ENCODE measurements at regions not wholly inside any gene's neighbourhood (a gene's known extent, or its start where the extent isn't known, plus 50 kb on each side); places are given as distances from the start of the nearest gene placed in this dataset.

DNA sequence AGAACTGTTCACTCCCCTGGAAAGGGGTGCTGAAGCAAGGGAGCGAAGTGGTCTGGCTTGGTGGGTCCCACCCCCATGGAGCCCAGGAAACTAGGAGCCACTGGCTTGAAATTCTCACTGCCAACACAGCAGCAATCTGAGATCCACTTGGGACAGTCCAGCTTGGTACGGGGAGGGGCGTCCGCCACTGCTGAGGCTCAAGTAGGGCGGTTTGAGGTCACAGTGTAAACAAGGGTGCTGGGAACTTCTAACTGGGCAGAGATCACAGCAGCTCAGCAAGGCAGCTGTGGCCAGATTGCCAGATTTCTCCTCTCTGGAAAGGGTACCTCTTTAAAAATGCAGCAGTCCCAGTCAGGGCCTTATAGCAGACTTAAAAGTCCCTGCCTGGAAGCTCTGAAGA lies 53.9 kb upstream of the GALNTL6 start:
- H3K4me1 ChIP-seq (ENCODE audit: control insufficient read depth, insufficient read depth, low read length): no peaks in the 10 kb centered on the region

DNA sequence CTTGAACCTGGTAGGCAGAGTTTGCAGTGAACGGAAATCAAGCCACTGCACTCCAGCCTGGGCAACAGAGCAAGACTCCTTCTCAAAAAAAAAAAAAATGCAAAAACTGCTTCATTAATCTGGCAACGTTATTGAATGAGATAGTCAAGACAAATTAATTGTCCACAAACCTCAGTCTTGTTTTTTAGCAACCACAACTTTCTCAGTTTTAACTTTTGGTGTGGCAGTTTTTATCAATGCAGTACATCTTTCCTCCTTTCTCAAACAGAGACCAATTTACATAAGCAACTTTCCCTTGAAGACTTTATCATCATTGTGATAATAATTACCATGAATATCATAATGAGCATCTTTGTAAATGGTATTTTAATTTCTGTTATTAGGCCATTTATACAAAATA lies 61.7 kb upstream of the GALNTL6 start:
- no peaks in the 10 kb centered on the region for H3K36me3 ChIP-seq (ENCODE audit: control insufficient read depth, insufficient read depth, low read length, severe bottlenecking)
- H3K4me3 ChIP-seq (ENCODE audit: low read length): no peak overlapping the region

More for the DNA sequence above, 53.9 kb upstream of the GALNTL6 start:
- DNase-seq (ENCODE audit: low read depth): no peak
- Histone ChIP-seq H3K9me3 (ENCODE audit: control insufficient read depth, low read length) (no peaks in the 10 kb centered on the region), H3K36me3 (ENCODE audit: control insufficient read depth, insufficient read depth, low read length, severe bottlenecking) (no peaks in the 10 kb centered on the region), H3K27me3 (replicated peaks; ENCODE audit: control insufficient read depth, insufficient read depth, low read length) (no peaks in the 10 kb centered on the region), H3K9ac (ENCODE audit: low read length) (no peak overlapping the region), H3K4me3 (ENCODE audit: low read length) (no peak overlapping the region)

DNA sequence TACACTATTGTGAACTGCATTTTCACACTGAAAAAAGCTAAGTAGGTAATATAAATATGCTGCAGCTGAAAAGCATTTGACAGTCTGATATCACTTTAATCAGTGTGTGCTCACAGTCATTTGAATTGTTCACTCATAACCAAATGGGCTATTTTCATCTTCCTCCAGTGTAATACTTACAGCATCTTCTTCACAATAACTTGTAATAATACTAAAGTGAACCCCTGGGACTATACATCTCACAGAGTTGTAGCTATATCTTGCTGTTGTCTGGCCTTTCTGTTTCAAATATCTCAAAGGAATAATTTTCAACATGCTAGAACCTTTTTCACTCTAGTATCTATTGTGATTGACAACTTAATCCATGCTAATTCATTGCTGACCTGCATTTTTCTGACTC lies 66.8 kb upstream of the GALNTL6 start:
- Histone ChIP-seq H3K27me3 (replicated peaks; ENCODE audit: control insufficient read depth, insufficient read depth, low read length) (no peaks in the 10 kb centered on the region), H3K9me3 (ENCODE audit: control insufficient read depth, low read length) (no peaks in the 10 kb centered on the region), H3K4me3 (ENCODE audit: low read length) (no peak overlapping the region), H3K9ac (ENCODE audit: low read length) (no peak overlapping the region), H3K4me1 (ENCODE audit: control insufficient read depth, insufficient read depth, low read length) (no peaks in the 10 kb centered on the region), H3K36me3 (ENCODE audit: control insufficient read depth, insufficient read depth, low read length, severe bottlenecking) (no peaks in the 10 kb centered on the region)
- DNase-seq (ENCODE audit: low read depth): no peak

More for the DNA sequence above, 61.7 kb upstream of the GALNTL6 start:
- Histone ChIP-seq H3K4me1 (ENCODE audit: control insufficient read depth, insufficient read depth, low read length) (no peaks in the 10 kb centered on the region), H3K27me3 (replicated peaks; ENCODE audit: control insufficient read depth, insufficient read depth, low read length) (no peaks in the 10 kb centered on the region), H3K9ac (ENCODE audit: low read length) (no peak overlapping the region), H3K9me3 (ENCODE audit: control insufficient read depth, low read length) (no peaks in the 10 kb centered on the region)
- DNase-seq (ENCODE audit: low read depth): no peak

DNA sequence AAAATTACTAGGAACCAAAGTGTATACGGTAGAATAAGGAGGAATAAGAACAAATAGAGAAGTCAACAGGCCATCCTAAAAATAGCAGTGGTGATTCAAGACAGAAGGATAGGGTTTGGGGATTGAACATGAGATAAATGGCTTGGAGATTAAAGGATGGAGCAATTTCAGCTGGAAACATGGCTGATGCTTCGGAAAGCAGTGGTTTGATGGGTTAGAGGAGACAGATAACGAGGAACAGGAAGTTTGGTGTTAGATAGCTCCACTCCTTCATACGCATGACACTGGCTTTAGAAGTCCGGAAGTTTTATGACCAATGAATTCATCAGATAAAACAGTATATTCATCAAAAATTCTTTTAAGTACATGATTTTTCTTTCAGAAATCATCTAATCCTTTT lies 70.8 kb upstream of the GALNTL6 start:
- no peaks in the 10 kb centered on the region for H3K36me3 ChIP-seq (ENCODE audit: control insufficient read depth, insufficient read depth, low read length, severe bottlenecking)
- DNase-seq (ENCODE audit: low read depth): no peak
- no peak overlapping the region for H3K4me3 ChIP-seq (ENCODE audit: low read length)
- H3K9ac ChIP-seq (ENCODE audit: low read length): no peak overlapping the region
- no peaks in the 10 kb centered on the region for H3K9me3 ChIP-seq (ENCODE audit: control insufficient read depth, low read length)
- no peaks in the 10 kb centered on the region for H3K27me3 ChIP-seq (replicated peaks; ENCODE audit: control insufficient read depth, insufficient read depth, low read length)
- no peaks in the 10 kb centered on the region for H3K4me1 ChIP-seq (ENCODE audit: control insufficient read depth, insufficient read depth, low read length)

DNA sequence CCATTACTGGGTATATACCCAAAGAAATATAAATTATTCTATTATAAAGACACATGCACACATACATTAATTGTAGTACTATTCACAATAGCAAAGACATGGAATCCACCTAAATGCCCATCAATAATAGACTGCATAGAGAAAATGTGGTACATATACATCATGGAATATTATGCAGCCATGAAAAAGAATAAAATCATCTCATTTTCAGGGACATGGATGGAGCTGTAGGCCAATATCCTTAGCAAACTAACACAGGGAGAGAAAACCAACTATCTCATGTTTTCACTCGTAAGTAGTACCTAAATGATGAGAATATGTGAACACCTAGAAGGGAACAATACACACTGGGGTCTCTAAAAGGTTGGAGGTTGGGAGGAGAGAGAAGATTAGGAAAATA lies 86.0 kb upstream of the GALNTL6 start:
- H3K36me3 ChIP-seq (ENCODE audit: control insufficient read depth, insufficient read depth, low read length, severe bottlenecking): no peaks in the 10 kb centered on the region
- H3K9me3 ChIP-seq (ENCODE audit: control insufficient read depth, low read length): peaks cover 4% of the 10 kb centered on the region
- no peak overlapping the region for H3K9ac ChIP-seq (ENCODE audit: low read length)

DNA sequence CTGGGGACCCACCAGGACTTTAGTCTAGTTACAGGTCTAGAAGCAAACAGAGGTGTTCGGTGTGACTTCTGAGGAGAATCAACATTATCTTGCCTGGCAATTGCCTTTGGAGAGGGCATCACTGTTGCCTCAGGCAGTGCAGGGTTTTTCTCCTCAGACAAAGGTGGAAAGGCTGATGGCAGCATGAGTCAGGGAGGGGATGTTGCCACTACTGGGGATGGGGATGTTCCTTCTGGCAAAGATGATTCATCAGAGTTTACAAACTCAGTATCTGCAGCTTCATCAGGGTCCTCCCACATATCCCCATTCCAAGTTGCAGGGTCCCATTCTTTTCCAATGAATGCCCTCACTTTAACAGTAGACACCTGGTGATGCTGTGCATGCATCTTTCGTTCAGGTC lies 91.3 kb upstream of the GALNTL6 start:
- no peak for DNase-seq (ENCODE audit: low read depth)
- H3K4me3 ChIP-seq (ENCODE audit: low read length): no peak overlapping the region
- H3K9ac ChIP-seq (ENCODE audit: low read length): no peak overlapping the region
- H3K27me3 ChIP-seq (replicated peaks; ENCODE audit: control insufficient read depth, insufficient read depth, low read length): no peaks in the 10 kb centered on the region
- H3K9me3 ChIP-seq (ENCODE audit: control insufficient read depth, low read length): peaks cover 11% of the 10 kb centered on the region
- H3K36me3 ChIP-seq (ENCODE audit: control insufficient read depth, insufficient read depth, low read length, severe bottlenecking): no peaks in the 10 kb centered on the region
- H3K4me1 ChIP-seq (ENCODE audit: control insufficient read depth, insufficient read depth, low read length): no peaks in the 10 kb centered on the region

More for the DNA sequence above, 86.0 kb upstream of the GALNTL6 start:
- no peaks in the 10 kb centered on the region for H3K27me3 ChIP-seq (replicated peaks; ENCODE audit: control insufficient read depth, insufficient read depth, low read length)
- no peaks in the 10 kb centered on the region for H3K4me1 ChIP-seq (ENCODE audit: control insufficient read depth, insufficient read depth, low read length)
- H3K4me3 ChIP-seq (ENCODE audit: low read length): no peak overlapping the region
- no peak for DNase-seq (ENCODE audit: low read depth)

DNA sequence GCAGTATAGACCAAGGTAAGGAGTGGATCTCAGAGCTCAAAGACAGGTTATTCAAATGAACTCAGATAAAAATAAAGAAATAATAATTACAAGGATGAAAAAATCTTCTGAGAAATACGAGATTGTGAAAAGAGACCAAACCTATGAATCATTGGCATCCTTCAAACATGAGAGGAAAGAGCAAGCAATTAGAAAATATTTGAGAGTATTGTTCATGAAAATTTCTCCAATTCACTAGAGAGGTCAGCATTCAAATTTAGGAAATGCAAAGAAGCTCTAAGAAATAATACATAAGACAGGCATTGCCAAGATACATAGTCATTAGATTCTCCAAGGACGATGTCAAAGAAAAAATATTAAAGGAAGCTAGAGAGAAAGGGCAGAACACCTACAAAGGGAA lies 93.5 kb upstream of the GALNTL6 start:
- Histone ChIP-seq H3K9ac (ENCODE audit: low read length) (no peak overlapping the region), H3K4me3 (ENCODE audit: low read length) (no peak overlapping the region), H3K36me3 (ENCODE audit: control insufficient read depth, insufficient read depth, low read length, severe bottlenecking) (no peaks in the 10 kb centered on the region), H3K27me3 (replicated peaks; ENCODE audit: control insufficient read depth, insufficient read depth, low read length) (no peaks in the 10 kb centered on the region), H3K4me1 (ENCODE audit: control insufficient read depth, insufficient read depth, low read length) (no peaks in the 10 kb centered on the region), H3K9me3 (ENCODE audit: control insufficient read depth, low read length) (peaks cover 16% of the 10 kb centered on the region)
- DNase-seq (ENCODE audit: low read depth): peak; percentile 43

DNA sequence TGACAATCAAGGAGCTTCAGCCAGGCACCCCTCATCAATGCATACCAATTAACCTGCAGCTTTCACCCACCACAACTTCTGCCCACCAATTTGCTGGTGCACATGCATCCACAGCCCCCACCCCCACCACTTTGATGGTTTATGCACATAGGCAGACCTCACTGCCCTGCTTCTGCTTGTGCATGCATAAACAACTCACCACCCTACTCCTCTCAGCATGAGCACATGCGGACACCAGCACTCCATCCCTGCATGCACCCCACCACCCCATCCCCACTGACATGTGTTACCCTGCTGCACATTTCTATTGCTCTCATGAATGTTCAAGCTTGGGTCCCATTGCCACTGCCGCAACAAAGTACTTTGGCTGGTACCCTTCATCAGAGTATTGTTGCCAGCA lies 94.5 kb upstream of the GALNTL6 start:
- Histone ChIP-seq H3K4me1 (ENCODE audit: control insufficient read depth, insufficient read depth, low read length) (no peaks in the 10 kb centered on the region), H3K27me3 (replicated peaks; ENCODE audit: control insufficient read depth, insufficient read depth, low read length) (no peaks in the 10 kb centered on the region), H3K36me3 (ENCODE audit: control insufficient read depth, insufficient read depth, low read length, severe bottlenecking) (no peaks in the 10 kb centered on the region), H3K9me3 (ENCODE audit: control insufficient read depth, low read length) (peaks cover 16% of the 10 kb centered on the region), H3K9ac (ENCODE audit: low read length) (no peak overlapping the region), H3K4me3 (ENCODE audit: low read length) (no peak overlapping the region)
- no peak for DNase-seq (ENCODE audit: low read depth)

DNA sequence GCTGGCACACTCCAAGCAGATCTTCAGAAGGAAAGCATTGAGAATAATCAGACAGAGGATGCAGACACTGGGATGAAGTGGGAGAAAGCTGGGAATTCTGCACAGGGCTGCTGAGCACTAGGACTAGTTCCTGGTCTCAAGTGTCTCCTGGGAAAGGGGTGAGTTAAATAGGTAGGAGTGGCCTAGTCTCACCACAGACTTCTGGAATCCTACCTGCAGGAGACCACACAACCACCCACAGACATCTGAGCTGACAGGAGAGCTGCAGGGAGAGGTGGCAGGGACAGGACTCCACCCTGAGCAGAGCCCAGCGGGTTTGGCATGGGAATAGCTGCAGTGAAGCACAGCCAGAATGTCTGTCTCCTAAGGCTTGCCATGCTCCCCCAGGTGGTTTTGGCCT lies 95.1 kb upstream of the GALNTL6 start:
- Histone ChIP-seq H3K27me3 (replicated peaks; ENCODE audit: control insufficient read depth, insufficient read depth, low read length) (no peaks in the 10 kb centered on the region), H3K36me3 (ENCODE audit: control insufficient read depth, insufficient read depth, low read length, severe bottlenecking) (no peaks in the 10 kb centered on the region), H3K9me3 (ENCODE audit: control insufficient read depth, low read length) (peaks cover 16% of the 10 kb centered on the region), H3K4me3 (ENCODE audit: low read length) (no peak overlapping the region), H3K4me1 (ENCODE audit: control insufficient read depth, insufficient read depth, low read length) (no peaks in the 10 kb centered on the region), H3K9ac (ENCODE audit: low read length) (no peak overlapping the region)
- no peak for DNase-seq (ENCODE audit: low read depth)

DNA sequence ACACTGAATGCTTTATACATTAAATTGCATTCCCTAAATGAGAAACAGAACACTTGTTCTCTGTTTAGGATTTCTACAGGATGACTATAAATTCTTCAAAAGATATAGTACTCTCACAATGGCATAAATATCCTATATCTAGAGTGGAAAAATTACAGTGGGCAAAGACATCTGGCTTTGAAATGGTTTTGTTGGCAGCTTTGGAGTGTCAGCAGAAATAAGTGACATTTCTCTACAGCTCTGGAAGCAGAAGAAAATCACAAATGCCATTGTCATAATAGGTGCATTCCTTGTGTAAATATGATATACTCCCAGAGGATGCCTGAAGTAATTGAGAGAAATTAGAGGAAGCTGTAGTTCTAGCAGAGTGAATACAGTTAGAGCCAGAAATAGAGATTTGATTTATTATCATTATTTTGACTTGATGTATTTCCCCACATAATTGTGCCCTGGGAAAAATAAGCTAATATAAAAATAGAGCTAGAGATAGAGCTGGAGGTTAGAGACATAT lies 95.9 kb upstream of the GALNTL6 start:
- no peaks in the 10 kb centered on the region for H3K27me3 ChIP-seq (replicated peaks; ENCODE audit: control insufficient read depth, insufficient read depth, low read length)
- H3K4me3 ChIP-seq (ENCODE audit: low read length): no peak overlapping the region
- no peak overlapping the region for H3K9ac ChIP-seq (ENCODE audit: low read length)
- H3K36me3 ChIP-seq (ENCODE audit: control insufficient read depth, insufficient read depth, low read length, severe bottlenecking): no peaks in the 10 kb centered on the region
- H3K4me1 ChIP-seq (ENCODE audit: control insufficient read depth, insufficient read depth, low read length): no peaks in the 10 kb centered on the region
- DNase-seq (ENCODE audit: low read depth): no peak
- H3K9me3 ChIP-seq (ENCODE audit: control insufficient read depth, low read length): peaks cover 13% of the 10 kb centered on the region

DNA sequence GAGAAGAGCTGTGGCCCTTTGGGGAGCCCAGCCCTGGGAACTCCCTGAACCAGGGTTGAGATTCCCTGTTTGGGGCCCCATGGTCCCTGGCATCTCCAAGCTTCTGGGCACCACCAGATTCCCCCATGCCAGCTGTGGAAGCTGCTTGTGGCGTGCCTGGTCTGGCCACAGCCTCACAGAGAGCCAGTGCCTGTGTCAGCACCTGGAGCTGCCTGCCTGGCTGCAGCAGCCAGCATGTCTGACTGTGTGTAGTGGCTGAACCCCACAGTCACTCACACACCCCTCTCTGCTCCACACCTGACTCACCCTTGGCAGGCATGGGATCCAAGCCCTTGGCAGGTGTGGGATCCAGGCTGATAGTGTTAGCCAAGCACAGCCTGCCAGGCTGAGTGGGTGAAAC lies 97.2 kb upstream of the GALNTL6 start:
- Histone ChIP-seq H3K36me3 (ENCODE audit: control insufficient read depth, insufficient read depth, low read length, severe bottlenecking) (no peaks in the 10 kb centered on the region), H3K9me3 (ENCODE audit: control insufficient read depth, low read length) (peaks cover 6% of the 10 kb centered on the region), H3K9ac (ENCODE audit: low read length) (no peak overlapping the region), H3K4me3 (ENCODE audit: low read length) (no peak overlapping the region), H3K4me1 (ENCODE audit: control insufficient read depth, insufficient read depth, low read length) (no peaks in the 10 kb centered on the region), H3K27me3 (replicated peaks; ENCODE audit: control insufficient read depth, insufficient read depth, low read length) (no peaks in the 10 kb centered on the region)
- no peak for DNase-seq (ENCODE audit: low read depth)

DNA sequence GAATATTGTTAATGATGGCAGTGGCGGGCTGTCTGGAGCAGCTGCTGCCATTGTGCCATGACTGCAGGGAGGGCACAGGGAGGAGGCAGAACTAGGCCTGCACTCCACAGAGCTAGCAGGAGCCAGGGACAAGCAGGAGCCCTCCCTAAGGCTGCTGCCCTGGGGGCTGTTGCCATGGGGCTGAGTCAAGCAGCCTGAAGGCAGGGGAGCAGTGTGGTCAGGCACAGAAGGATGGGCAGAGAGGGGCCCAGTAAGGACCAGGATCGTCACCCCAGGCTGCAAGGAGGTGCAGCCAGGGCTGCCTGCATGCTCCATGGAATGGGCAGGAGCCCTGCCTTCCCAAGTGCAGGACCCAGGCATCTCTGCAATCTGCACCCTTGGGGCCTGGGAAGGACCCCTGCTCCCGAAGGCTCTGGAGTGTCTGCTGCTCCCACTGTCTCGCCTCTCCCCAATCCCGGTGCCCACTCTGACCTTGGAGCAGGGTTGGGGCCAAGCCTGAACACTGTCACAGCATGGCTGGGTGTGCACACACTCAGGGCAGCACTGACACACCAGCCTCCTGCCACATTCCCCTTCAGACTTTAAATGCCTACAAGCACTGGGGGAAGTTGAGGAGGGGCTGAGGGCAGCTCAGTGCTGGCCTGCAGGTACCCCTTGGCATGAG lies 98.3 kb upstream of the GALNTL6 start:
- no peak overlapping the region for H3K9ac ChIP-seq (ENCODE audit: low read length)
- H3K4me1 ChIP-seq (ENCODE audit: control insufficient read depth, insufficient read depth, low read length): no peaks in the 10 kb centered on the region
- H3K36me3 ChIP-seq (ENCODE audit: control insufficient read depth, insufficient read depth, low read length, severe bottlenecking): no peaks in the 10 kb centered on the region
- no peak overlapping the region for H3K4me3 ChIP-seq (ENCODE audit: low read length)
- DNase-seq (ENCODE audit: low read depth): no peak
- no peaks in the 10 kb centered on the region for H3K27me3 ChIP-seq (replicated peaks; ENCODE audit: control insufficient read depth, insufficient read depth, low read length)
- H3K9me3 ChIP-seq (ENCODE audit: control insufficient read depth, low read length): peaks cover 6% of the 10 kb centered on the region
